IPS DF 6.9 (cell line): ENCODE measurements at regions not wholly inside any gene's neighbourhood (a gene's known extent, or its start where the extent isn't known, plus 50 kb on each side); places are given as distances from the start of the nearest gene placed in this dataset.

Source experiments
- DNase-seq: peaks from one replicate; pipeline ENCODE4 v3.0.0-alpha.2; 2013; ENCODE audit warnings: low read depth, low spot score
- H3K27ac ChIP-seq: one replicate; pipeline ENCODE4 v1.5.1; 2013; ENCODE audit warnings: low read length, control low read depth
- H3K27me3 ChIP-seq: 2 replicates; pipeline ENCODE4 v1.6.1; 2013; ENCODE audit warnings: mild to moderate bottlenecking, low read length; ENCODE audit not compliant: control insufficient read depth, insufficient read depth
- H3K36me3 ChIP-seq: 2 replicates; pipeline ENCODE4 v1.6.1; 2013; ENCODE audit warnings: low read length; ENCODE audit not compliant: control insufficient read depth, insufficient read depth
- H3K4me1 ChIP-seq: 2 replicates; pipeline ENCODE4 v1.6.1; 2013; ENCODE audit warnings: low read length; ENCODE audit not compliant: control insufficient read depth, insufficient read depth
- H3K4me3 ChIP-seq: 2 replicates; pipeline ENCODE4 v1.5.1; 2013; ENCODE audit warnings: mild to moderate bottlenecking, low read length
- H3K9me3 ChIP-seq: 2 replicates; pipeline ENCODE4 v1.6.1; 2013; ENCODE audit warnings: low read length, inconsistent platforms; ENCODE audit not compliant: control insufficient read depth, insufficient read depth
- WGBS: extraction: QIAGEN DNeasy Blood & Tissue Kit; methylation state at CpG from one replicate; pipeline ENCODE4 v1.1.7; 2013; ENCODE audit warnings: mixed read lengths, missing lambda C conversion rate; ENCODE audit not compliant: insufficient read length, insufficient coverage; 5-methylcytosine and 5-hydroxymethylcytosine counted together

GRCh38 chr4:178457286-178457685 is 1015.0 kb upstream of the AGA start:
- Histone ChIP-seq H3K36me3 (no peaks in the 10 kb centered on the region), H3K27ac (no peak overlapping the region), H3K4me1 (no peaks in the 10 kb centered on the region), H3K4me3 (no peak overlapping the region), H3K27me3 (no peaks in the 10 kb centered on the region), H3K9me3 (no peaks in the 10 kb centered on the region)
- no peak for DNase-seq

GRCh38 chr4:178462710-178463109 is 1020.5 kb upstream of the AGA start:
- Histone ChIP-seq H3K27me3 (no peaks in the 10 kb centered on the region), H3K27ac (no peak overlapping the region), H3K9me3 (no peaks in the 10 kb centered on the region), H3K4me1 (no peaks in the 10 kb centered on the region), H3K4me3 (no peak overlapping the region), H3K36me3 (no peaks in the 10 kb centered on the region)
- WGBS = no CpG with 5 or more reads among the region's 4 CpGs
- no peak for DNase-seq

GRCh38 chr4:178463747-178464146 is 1021.5 kb upstream of the AGA start:
- H3K36me3 ChIP-seq = no peaks in the 10 kb centered on the region
- no peak for DNase-seq
- H3K27ac ChIP-seq = no peak overlapping the region
- H3K4me3 ChIP-seq = no peak overlapping the region
- no CpG with 5 or more reads among the region's 2 CpGs for WGBS
- H3K9me3 ChIP-seq = no peaks in the 10 kb centered on the region
- no peaks in the 10 kb centered on the region for H3K4me1 ChIP-seq
- H3K27me3 ChIP-seq = no peaks in the 10 kb centered on the region

GRCh38 chr4:178470996-178471784 is 1029.0 kb upstream of the AGA start:
- Histone ChIP-seq H3K9me3 (no peaks in the 10 kb centered on the region), H3K27ac (no peak overlapping the region), H3K4me1 (no peaks in the 10 kb centered on the region), H3K27me3 (no peaks in the 10 kb centered on the region), H3K36me3 (no peaks in the 10 kb centered on the region), H3K4me3 (no peak overlapping the region)
- DNase-seq = no peak
- no CpG with 5 or more reads among the region's 4 CpGs for WGBS

GRCh38 chr4:178471994-178472393 is 1029.8 kb upstream of the AGA start:
- Histone ChIP-seq H3K36me3 (no peaks in the 10 kb centered on the region), H3K9me3 (no peaks in the 10 kb centered on the region), H3K27ac (no peak overlapping the region), H3K27me3 (no peaks in the 10 kb centered on the region), H3K4me1 (no peaks in the 10 kb centered on the region), H3K4me3 (no peak overlapping the region)
- WGBS = no CpG with 5 or more reads among the region's 2 CpGs
- no peak for DNase-seq

GRCh38 chr4:178480105-178480504 is 1037.9 kb upstream of the AGA start:
- Histone ChIP-seq H3K4me3 (no peak overlapping the region), H3K27ac (no peak overlapping the region), H3K9me3 (no peaks in the 10 kb centered on the region), H3K27me3 (no peaks in the 10 kb centered on the region), H3K4me1 (no peaks in the 10 kb centered on the region), H3K36me3 (no peaks in the 10 kb centered on the region)
- no CpG with 5 or more reads among the region's 3 CpGs for WGBS
- no peak for DNase-seq

GRCh38 chr4:178480881-178481280 is 1038.6 kb upstream of the AGA start:
- Histone ChIP-seq H3K4me1 (no peaks in the 10 kb centered on the region), H3K36me3 (no peaks in the 10 kb centered on the region), H3K9me3 (no peaks in the 10 kb centered on the region), H3K27ac (no peak overlapping the region), H3K27me3 (no peaks in the 10 kb centered on the region), H3K4me3 (no peak overlapping the region)
- DNase-seq = no peak

- H3K36me3 ChIP-seq = no peaks in the 10 kb centered on the region
- H3K4me1 ChIP-seq = no peaks in the 10 kb centered on the region
- no peaks in the 10 kb centered on the region for H3K9me3 ChIP-seq
- no peak overlapping the region for H3K27ac ChIP-seq
- DNase-seq = no peak
- H3K27me3 ChIP-seq = no peaks in the 10 kb centered on the region
- no CpG with 5 or more reads among the region's 3 CpGs for WGBS
- no peak overlapping the region for H3K4me3 ChIP-seq
These were observed 1039.3 kb upstream of the AGA start for GRCh38 chr4:178481564-178481963.

GRCh38 chr4:178523038-178523437 is 1080.8 kb upstream of the AGA start:
- Histone ChIP-seq H3K27ac (no peak overlapping the region), H3K9me3 (no peaks in the 10 kb centered on the region), H3K4me1 (no peaks in the 10 kb centered on the region), H3K4me3 (no peak overlapping the region), H3K36me3 (no peaks in the 10 kb centered on the region), H3K27me3 (no peaks in the 10 kb centered on the region)
- no peak for DNase-seq
- no CpG with 5 or more reads among the region's 3 CpGs for WGBS

GRCh38 chr4:178535939-178536579 is 1093.8 kb upstream of the AGA start:
- Histone ChIP-seq H3K27me3 (no peaks in the 10 kb centered on the region), H3K9me3 (no peaks in the 10 kb centered on the region), H3K36me3 (no peaks in the 10 kb centered on the region), H3K4me3 (no peak overlapping the region), H3K4me1 (no peaks in the 10 kb centered on the region), H3K27ac (no peak overlapping the region)
- no CpG with 5 or more reads among the region's 3 CpGs for WGBS
- no peak for DNase-seq

- Histone ChIP-seq H3K27ac (no peak overlapping the region), H3K9me3 (no peaks in the 10 kb centered on the region), H3K36me3 (no peaks in the 10 kb centered on the region), H3K4me1 (no peaks in the 10 kb centered on the region), H3K4me3 (no peak overlapping the region), H3K27me3 (no peaks in the 10 kb centered on the region)
- no peak for DNase-seq
- no CpG with 5 or more reads among the region's 1 CpG for WGBS
These were observed 1111.0 kb upstream of the AGA start for GRCh38 chr4:178553201-178553600.
